Body of pancreas (tissue), 4 donors: ENCODE measurements at regions not wholly inside any gene's neighbourhood (a gene's known extent, or its start where the extent isn't known, plus 50 kb on each side); places are given as distances from the start of the nearest gene placed in this dataset.

ENCODE experiments used
- ATAC-seq: fragments of 150-250 bp; one replicate; pipeline ENCODE4 v1.9.1; 2016
- DNase-seq, 4 donors: peaks; one replicate each; pipeline ENCODE4 v3.0.0-alpha.2; 2019
- H3K27ac ChIP-seq, 4 donors: fragments of 200-600 bp; sonication (generic); 1 replicate in 3 of 4; 2 replicates in 1 of 4; pipeline versions ENCODE4 v1.5.1 to v1.6.1; 2016 to 2019; ENCODE audit warnings: mild to moderate bottlenecking in 1 of 4, mixed read lengths in 1 of 4, moderate library complexity in 1 of 4
- H3K27me3 ChIP-seq, 2 donors: fragments of 200-600 bp; sonication (generic); one replicate each; pipeline ENCODE4 v1.6.0; 2016; ENCODE audit warnings: mild to moderate bottlenecking in 1 of 2
- H3K36me3 ChIP-seq, 2 donors: fragments of 200-600 bp; sonication (generic); replicated peaks in 1 of 2; 2 replicates each; pipeline ENCODE4 v1.5.1; 2016; ENCODE audit warnings: low read depth in 2 of 2; ENCODE audit not compliant: insufficient read depth in 1 of 2
- H3K4me1 ChIP-seq: fragments of 200-600 bp; sonication (generic); one replicate; pipeline ENCODE4 v1.6.0; 2016
- H3K4me3 ChIP-seq, 2 donors: fragments of 200-600 bp; sonication (generic); 1 replicate in 1 of 2; 2 replicates in 1 of 2; pipeline ENCODE4 v1.5.1; 2016 to 2019
- H3K9me3 ChIP-seq, 3 donors: fragments of 200-600 bp; sonication (generic); 1 replicate in 2 of 3; 2 replicates in 1 of 3; pipeline ENCODE4 v1.5.1; 2016
- POLR2A ChIP-seq, 3 donors: fragments of 450-650 bp; IDR thresholded peaks; one replicate each; pipeline ENCODE4 v1.6.1; 2016; ENCODE audit warnings: antibody characterized with exemption in 3 of 3, mild to moderate bottlenecking in 2 of 3
- WGBS, 2 donors: methylation state at CpG; one replicate each; pipeline ENCODE4 v1.1.5; 2017; 5-methylcytosine and 5-hydroxymethylcytosine counted together
- intact Hi-C: fragments of 100-400 bp; cut with DNase I; formaldehyde crosslinking; loops from one replicate; pipeline ENCODE4 v1.15.1; 2023
- TF ChIP-seq, protein P1 (sequence below), 7 experiments: fragments of 450-650 bp in 4 of 7; fragments of 200-600 bp in 3 of 7; sonication (generic) in 3 of 7; IDR thresholded peaks; one replicate each; pipeline ENCODE4 v1.5.1; 2016 to 2019; ENCODE audit warnings: antibody characterized with exemption in 7 of 7

DNA sequence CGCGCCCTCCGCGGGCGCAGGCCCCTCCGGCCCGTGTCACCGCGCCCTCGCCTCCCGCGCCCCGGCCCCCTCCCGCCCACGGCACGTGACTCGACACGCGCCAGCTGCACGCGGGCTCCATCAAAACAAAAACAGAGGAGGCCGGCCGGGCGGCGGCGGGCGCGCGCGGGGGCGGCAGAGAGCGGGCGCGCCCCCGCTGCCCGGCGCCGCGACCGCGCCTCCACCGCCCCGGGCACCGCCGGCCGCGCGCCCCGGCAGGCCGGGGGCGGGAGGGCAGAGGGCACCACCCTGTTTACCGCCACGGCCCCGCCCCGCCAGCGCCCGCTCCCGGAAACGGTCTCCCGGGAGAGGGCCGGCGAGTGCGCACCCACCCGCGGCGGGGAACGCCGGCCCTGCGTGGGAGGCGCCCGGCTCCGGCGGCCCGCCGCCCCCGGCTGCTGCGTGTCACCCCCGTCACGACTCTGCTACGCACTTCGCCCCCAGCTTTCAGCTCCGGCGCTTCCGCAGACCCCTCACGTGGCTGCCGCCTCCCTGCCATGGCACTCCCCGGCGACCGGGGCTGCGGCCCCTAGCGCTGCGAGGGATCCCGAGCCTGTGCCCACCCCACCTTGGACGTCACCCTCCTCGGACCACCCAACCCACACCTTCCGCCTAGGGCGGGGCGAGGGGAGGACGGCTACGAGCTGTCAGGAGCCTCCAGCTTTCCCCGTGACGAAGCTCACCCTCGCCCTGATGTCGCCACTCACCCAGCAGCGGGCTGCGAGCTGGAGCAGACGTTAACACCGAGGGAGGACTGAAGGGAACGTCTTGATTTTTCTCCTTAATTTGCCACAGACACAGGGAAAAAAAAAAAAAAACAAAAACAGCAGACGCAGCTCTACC, 221.6 kb upstream of the MKLN1 start:
- Histone ChIP-seq H3K9me3 (no peaks in the 10 kb centered on the region), H3K4me1 (peaks cover 50% of the 10 kb centered on the region), H3K27me3 (no peaks in the 10 kb centered on the region), H3K36me3 (no peaks in the 10 kb centered on the region), H3K27ac (peak overlapping the region; percentile 97 to 99 (median 99)), H3K4me3 (peak overlapping the region; percentile 88 to 98)
- ATAC-seq (peak; percentile 78), DNase-seq (peak; percentile 83 to 86 (median 84))
- peak; percentile 88 to 92 (median 91) for TF ChIP-seq POLR2A (IDR thresholded peaks at IDR 0.05)
- TF ChIP-seq, protein P1, sequence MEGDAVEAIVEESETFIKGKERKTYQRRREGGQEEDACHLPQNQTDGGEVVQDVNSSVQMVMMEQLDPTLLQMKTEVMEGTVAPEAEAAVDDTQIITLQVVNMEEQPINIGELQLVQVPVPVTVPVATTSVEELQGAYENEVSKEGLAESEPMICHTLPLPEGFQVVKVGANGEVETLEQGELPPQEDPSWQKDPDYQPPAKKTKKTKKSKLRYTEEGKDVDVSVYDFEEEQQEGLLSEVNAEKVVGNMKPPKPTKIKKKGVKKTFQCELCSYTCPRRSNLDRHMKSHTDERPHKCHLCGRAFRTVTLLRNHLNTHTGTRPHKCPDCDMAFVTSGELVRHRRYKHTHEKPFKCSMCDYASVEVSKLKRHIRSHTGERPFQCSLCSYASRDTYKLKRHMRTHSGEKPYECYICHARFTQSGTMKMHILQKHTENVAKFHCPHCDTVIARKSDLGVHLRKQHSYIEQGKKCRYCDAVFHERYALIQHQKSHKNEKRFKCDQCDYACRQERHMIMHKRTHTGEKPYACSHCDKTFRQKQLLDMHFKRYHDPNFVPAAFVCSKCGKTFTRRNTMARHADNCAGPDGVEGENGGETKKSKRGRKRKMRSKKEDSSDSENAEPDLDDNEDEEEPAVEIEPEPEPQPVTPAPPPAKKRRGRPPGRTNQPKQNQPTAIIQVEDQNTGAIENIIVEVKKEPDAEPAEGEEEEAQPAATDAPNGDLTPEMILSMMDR (IDR thresholded peaks at IDR 0.05): no peak
- 0% methylated on average over 10 to 89 of the region's 110 CpGs for WGBS, 2 donors
- intact Hi-C loops: no loop called here

- Histone ChIP-seq H3K4me3 (peak overlapping the region; percentile 88 to 98), H3K27me3 (no peaks in the 10 kb centered on the region), H3K36me3 (no peaks in the 10 kb centered on the region), H3K27ac (peak overlapping the region; percentile 97 to 99 (median 99)), H3K9me3 (no peaks in the 10 kb centered on the region), H3K4me1 (peaks cover 51% of the 10 kb centered on the region)
- 1% methylated on average over 27 to 32 of the region's 32 CpGs for WGBS, 2 donors
- peak; percentile 17 for ATAC-seq
- intact Hi-C loops: no loop called here
- TF ChIP-seq POLR2A (IDR thresholded peaks at IDR 0.05): no peak
- TF ChIP-seq, protein P1 (IDR thresholded peaks at IDR 0.05): no peak
- peak in 3 of 4 donors; percentile 55 to 59 (median 57) for DNase-seq
These were observed 220.9 kb upstream of the MKLN1 start for GRCh38 chr7:131106681-131107336.

- Histone ChIP-seq H3K4me1 (peaks cover 51% of the 10 kb centered on the region), H3K4me3 (peak overlapping the region; percentile 88 to 98), H3K9me3 (no peaks in the 10 kb centered on the region), H3K27ac (peak overlapping the region; percentile 97 to 99 (median 99)), H3K36me3 (no peaks in the 10 kb centered on the region), H3K27me3 (no peaks in the 10 kb centered on the region)
- TF ChIP-seq, protein P1 (IDR thresholded peaks at IDR 0.05): peak in 1 of 7 experiments; percentile 12
- peak; percentile 40 to 91 (median 81) for TF ChIP-seq POLR2A (IDR thresholded peaks at IDR 0.05)
- intact Hi-C loops: no loop called here
- peak; percentile 47 for ATAC-seq
- WGBS, 2 donors: 0 to 1% methylated on average over 24 to 57 of the region's 63 CpGs
- peak; percentile 73 to 83 (median 78) for DNase-seq
These were observed 220.1 kb upstream of the MKLN1 start for GRCh38 chr7:131107337-131108211.

GRCh38 chr7:131108212-131108940, 219.3 kb upstream of the MKLN1 start:
- Histone ChIP-seq H3K27me3 (no peaks in the 10 kb centered on the region), H3K4me3 (peak overlapping the region; percentile 88 to 98), H3K36me3 (no peaks in the 10 kb centered on the region), H3K4me1 (peaks cover 44% of the 10 kb centered on the region), H3K27ac (peak overlapping the region; percentile 97 to 99 (median 99)), H3K9me3 (no peaks in the 10 kb centered on the region)
- DNase-seq (no peak), ATAC-seq (no peak)
- intact Hi-C loops: no loop called here
- TF ChIP-seq POLR2A (IDR thresholded peaks at IDR 0.05): no peak
- TF ChIP-seq, protein P1 (IDR thresholded peaks at IDR 0.05): no peak
- WGBS, 2 donors: 8 to 12% methylated on average over 16 to 30 of the region's 30 CpGs
